HUES48 (cell line): ENCODE measurements at regions not wholly inside any gene's neighbourhood (a gene's known extent, or its start where the extent isn't known, plus 50 kb on each side); places are given as distances from the start of the nearest gene placed in this dataset.
"Not testable (repeated sequence)": the region's sequence is repeated elsewhere in the genome, so short reads cannot be mapped to it uniquely, and the experiment has no call there.

ENCODE experiments used
- H3K27ac ChIP-seq: one replicate; pipeline ENCODE4 v1.7.0; 2013; ENCODE audit warnings: low read depth, low read length, inconsistent platforms
- H3K27me3 ChIP-seq: 2 replicates; pipeline ENCODE4 v1.6.1; 2013; ENCODE audit warnings: mild to moderate bottlenecking, low read length; ENCODE audit not compliant: control insufficient read depth, insufficient read depth
- H3K36me3 ChIP-seq: 2 replicates; pipeline ENCODE4 v1.6.1; 2013; ENCODE audit warnings: low read length; ENCODE audit not compliant: control insufficient read depth, insufficient read depth
- H3K4me1 ChIP-seq: 2 replicates; pipeline ENCODE4 v1.6.1; 2013; ENCODE audit warnings: mild to moderate bottlenecking, low read length; ENCODE audit not compliant: control insufficient read depth, insufficient read depth
- H3K4me3 ChIP-seq: 2 replicates; pipeline ENCODE4 v1.5.1; 2013; ENCODE audit warnings: mild to moderate bottlenecking, low read depth, low read length
- H3K9ac ChIP-seq: 2 replicates; pipeline ENCODE4 v1.6.1; 2013; ENCODE audit warnings: mild to moderate bottlenecking, low read depth, low read length, moderate library complexity
- H3K9me3 ChIP-seq: 2 replicates; pipeline ENCODE4 v1.6.1; 2013; ENCODE audit warnings: low read length; ENCODE audit not compliant: control insufficient read depth, insufficient read depth

DNA sequence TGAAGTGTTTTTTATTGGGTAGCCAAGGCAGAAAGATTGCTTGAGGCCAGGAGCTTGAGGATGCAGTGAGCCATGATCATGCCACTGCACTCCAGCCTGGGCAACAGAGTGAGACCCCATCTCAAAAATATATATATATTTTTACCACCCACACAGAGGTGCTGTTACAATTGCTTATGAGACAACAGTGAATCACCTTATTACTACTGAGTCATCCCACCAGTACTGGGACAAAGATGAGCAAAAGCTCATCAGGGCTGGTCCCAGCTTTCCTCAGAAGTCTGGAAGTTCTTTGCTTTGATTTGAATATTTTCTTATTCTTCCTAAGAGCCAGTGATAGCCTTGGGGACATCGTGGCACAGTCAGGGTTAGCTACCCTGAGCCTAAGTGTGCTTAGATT, 207.7 kb downstream of the SOX2 start:
- H3K36me3 ChIP-seq, result no peaks in the 10 kb centered on the region
- H3K27ac ChIP-seq, result no peak overlapping the region
- no peaks in the 10 kb centered on the region for H3K9me3 ChIP-seq
- no peak overlapping the region for H3K4me3 ChIP-seq
- H3K27me3 ChIP-seq, result no peaks in the 10 kb centered on the region
- H3K4me1 ChIP-seq, result peaks cover 26% of the 10 kb centered on the region
- no peak overlapping the region for H3K9ac ChIP-seq

DNA sequence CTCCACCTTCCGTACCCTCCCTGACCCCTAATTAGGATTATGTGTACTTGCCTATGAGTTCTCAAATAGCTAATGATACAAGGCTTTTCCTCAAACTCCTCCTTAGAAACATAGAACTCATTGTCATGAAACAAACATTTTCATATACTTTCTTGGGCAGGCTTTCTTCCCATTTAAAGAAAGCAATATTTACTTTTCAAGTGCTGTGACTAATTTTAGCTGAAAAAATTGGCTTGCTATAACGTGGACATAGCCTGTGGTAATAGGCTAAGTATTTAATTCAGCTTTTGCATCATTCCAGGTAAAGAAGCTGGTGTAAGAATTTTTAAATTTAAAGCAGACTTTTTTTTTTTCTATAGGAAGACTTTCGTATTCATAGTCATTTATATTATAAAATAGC, 208.7 kb downstream of the SOX2 start:
- no peak overlapping the region for H3K27ac ChIP-seq
- no peak overlapping the region for H3K9ac ChIP-seq
- peaks cover 21% of the 10 kb centered on the region for H3K4me1 ChIP-seq
- H3K4me3 ChIP-seq, result no peak overlapping the region
- H3K27me3 ChIP-seq, result no peaks in the 10 kb centered on the region
- H3K36me3 ChIP-seq, result no peaks in the 10 kb centered on the region
- H3K9me3 ChIP-seq, result no peaks in the 10 kb centered on the region

DNA sequence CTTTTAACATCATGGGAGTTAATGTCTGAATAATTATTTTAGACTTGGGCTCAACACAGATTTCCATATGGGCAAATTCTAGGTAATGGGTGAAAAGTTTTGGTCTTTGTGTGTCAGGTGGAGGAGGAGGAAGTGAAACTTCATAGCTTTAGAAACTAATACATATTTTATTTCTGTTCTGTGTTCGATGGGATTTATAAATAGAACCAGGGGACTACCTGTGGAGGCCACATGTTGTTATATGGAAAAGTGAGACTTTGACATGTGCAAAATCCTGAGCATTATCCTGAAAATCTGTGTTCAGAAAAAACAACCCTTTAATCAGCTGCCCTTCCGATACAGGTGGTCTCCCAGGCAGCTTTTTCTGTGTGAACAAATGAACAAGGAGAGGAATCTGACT, 209.5 kb downstream of the SOX2 start:
- Histone ChIP-seq H3K4me1 (peaks cover 13% of the 10 kb centered on the region), H3K36me3 (no peaks in the 10 kb centered on the region), H3K9ac (no peak overlapping the region), H3K27ac (no peak overlapping the region), H3K27me3 (no peaks in the 10 kb centered on the region), H3K9me3 (no peaks in the 10 kb centered on the region), H3K4me3 (no peak overlapping the region)

DNA sequence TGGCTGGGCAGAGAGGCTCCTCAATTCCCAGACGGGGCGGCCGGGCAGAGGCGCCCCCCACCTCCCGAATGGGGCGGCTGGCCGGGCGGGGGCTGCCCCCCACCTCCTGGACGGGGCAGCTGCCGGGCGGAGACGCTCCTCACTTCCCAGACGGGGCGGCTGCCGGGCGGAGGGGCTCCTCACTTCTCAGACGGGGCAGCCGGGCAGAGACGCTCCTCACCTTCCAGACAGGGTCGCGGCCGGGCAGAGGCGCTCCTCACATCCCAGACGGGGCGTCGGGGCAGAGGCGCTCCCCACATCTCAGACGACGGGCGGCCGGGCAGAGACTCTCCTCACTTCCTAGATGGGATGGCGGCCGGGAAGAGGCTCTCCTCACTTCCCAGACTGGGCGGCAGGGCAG, 214.1 kb downstream of the SOX2 start:
- H3K4me1 ChIP-seq, result peaks cover 11% of the 10 kb centered on the region
- H3K27me3 ChIP-seq, H3K4me3 ChIP-seq, H3K36me3 ChIP-seq, H3K27ac ChIP-seq, H3K9ac ChIP-seq, H3K9me3 ChIP-seq: not testable (repeated sequence)

DNA sequence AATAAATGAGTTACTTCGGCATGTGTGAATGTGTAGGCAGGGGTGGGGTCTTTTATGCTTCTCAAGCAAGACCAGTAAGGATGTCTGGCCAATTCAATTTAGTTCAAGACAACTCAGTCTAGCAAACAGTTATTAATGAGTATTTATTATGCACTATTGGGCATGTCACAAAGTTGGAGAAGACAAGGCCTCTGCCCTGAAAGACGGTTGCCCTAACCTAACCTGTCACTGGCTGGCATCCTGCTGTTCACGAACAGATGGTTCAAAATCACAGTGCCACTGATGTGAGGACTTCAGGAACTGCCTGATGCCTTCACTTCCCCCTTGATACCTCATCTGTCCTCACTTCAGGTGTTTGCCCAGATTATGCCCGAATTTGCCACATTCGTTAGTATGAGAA, 217.8 kb downstream of the SOX2 start:
- Histone ChIP-seq H3K4me1 (peaks cover 15% of the 10 kb centered on the region), H3K4me3 (no peak overlapping the region), H3K9ac (no peak overlapping the region), H3K27me3 (no peaks in the 10 kb centered on the region), H3K27ac (no peak overlapping the region), H3K9me3 (peaks cover 7% of the 10 kb centered on the region; the same call in 1 of the 2 replicates), H3K36me3 (no peaks in the 10 kb centered on the region)

DNA sequence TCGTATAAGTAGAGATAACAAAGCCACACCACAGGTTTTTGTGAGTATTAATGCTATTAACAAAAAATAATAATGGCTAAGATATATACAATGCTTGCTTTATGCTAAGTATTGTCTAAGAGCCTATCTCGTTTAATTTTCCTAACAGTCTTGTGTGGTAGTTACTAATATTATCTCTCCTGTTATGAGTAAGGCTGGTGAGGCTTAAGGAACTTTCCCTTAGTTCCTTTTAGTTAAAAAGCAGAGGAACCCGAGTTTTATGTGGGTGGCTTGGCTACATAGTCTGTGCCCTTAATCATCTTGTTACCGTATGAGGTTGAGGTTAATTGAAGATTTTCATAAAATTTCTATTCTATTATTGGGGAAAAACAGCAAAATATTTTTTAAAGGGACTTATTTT, 218.4 kb downstream of the SOX2 start:
- H3K27ac ChIP-seq, result no peak overlapping the region
- H3K27me3 ChIP-seq, result no peaks in the 10 kb centered on the region
- no peak overlapping the region for H3K9ac ChIP-seq
- peaks cover 7% of the 10 kb centered on the region; the same call in 1 of the 2 replicates for H3K9me3 ChIP-seq
- H3K4me3 ChIP-seq, result no peak overlapping the region
- H3K36me3 ChIP-seq, result no peaks in the 10 kb centered on the region
- peaks cover 15% of the 10 kb centered on the region for H3K4me1 ChIP-seq

DNA sequence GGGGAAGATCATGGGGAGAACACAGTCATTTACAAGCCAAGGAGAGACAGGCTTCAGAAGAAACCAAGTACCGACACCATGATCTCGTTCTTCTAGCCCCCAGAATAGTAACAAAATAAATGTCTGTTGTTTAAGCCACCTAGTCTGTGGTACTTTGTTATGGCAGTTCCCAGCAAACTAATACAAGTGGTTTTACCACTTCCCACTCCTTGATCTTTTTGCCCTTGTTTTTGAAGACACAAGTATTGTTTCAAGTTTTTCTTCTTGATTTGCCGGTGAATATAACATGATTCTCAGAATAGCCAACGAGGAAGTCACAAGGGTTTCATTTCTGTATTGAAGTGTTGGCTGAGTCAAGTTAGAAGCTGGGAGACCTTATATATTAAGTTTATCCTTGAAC, 220.3 kb downstream of the SOX2 start:
- Histone ChIP-seq H3K4me1 (peaks cover 15% of the 10 kb centered on the region), H3K9me3 (0 out of 2 replicates have a peak, but pooled peaks cover under 1% of the 10 kb centered on the region), H3K27ac (no peak overlapping the region), H3K4me3 (no peak overlapping the region), H3K27me3 (no peaks in the 10 kb centered on the region), H3K9ac (no peak overlapping the region), H3K36me3 (no peaks in the 10 kb centered on the region)

DNA sequence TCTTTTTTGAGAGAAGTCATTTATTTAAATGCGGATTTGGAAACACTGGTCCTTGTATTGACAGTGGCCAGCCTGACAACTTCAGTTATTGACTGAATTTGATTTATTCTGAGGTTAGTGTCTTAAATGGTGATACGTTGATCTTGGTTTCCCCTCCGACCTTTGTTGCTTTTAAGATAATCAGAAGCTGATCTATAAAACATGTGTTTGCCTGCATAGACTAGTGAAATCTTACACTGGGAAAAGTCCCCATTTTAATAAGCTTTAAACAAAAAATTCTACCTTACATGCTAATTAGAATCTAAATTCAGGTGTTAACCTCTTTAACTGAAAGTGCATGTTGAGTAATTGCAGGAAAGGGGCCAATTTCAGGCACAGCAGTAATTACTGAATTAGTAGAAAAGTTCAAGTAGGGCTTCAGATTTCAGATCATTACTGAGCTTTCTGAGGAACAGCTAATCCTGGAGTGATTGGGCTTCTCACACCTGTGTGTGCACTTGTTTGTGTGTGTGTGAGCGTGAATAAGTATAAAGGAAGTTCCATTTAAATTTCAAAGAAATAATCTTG, 221.4 kb downstream of the SOX2 start:
- peaks cover 15% of the 10 kb centered on the region for H3K4me1 ChIP-seq
- H3K36me3 ChIP-seq, result no peaks in the 10 kb centered on the region
- no peak overlapping the region for H3K9ac ChIP-seq
- H3K4me3 ChIP-seq, result no peak overlapping the region
- H3K9me3 ChIP-seq, result no peaks in the 10 kb centered on the region
- no peaks in the 10 kb centered on the region for H3K27me3 ChIP-seq
- H3K27ac ChIP-seq, result no peak overlapping the region

DNA sequence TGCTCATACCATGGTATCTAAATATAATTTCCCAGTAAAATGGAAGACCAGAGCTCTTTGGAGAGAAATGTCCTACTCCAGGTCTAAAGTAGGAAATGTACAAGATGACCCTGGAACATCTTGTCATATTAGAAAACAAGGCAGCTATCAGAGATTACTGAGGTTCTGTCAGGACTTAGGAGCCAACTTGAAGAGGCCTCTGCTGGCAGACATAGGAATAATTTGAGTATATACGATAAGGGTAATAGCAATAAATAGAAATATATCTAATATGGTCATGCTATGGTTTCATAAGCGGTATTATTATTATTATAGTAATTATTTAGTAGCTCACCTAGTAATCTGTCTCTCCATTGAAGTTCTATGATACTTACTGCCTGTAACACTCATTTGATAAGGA, 224.2 kb downstream of the SOX2 start:
- Histone ChIP-seq H3K9ac (no peak overlapping the region), H3K27me3 (no peaks in the 10 kb centered on the region), H3K4me1 (peaks cover 12% of the 10 kb centered on the region), H3K4me3 (no peak overlapping the region), H3K36me3 (no peaks in the 10 kb centered on the region), H3K9me3 (no peaks in the 10 kb centered on the region), H3K27ac (no peak overlapping the region)

DNA sequence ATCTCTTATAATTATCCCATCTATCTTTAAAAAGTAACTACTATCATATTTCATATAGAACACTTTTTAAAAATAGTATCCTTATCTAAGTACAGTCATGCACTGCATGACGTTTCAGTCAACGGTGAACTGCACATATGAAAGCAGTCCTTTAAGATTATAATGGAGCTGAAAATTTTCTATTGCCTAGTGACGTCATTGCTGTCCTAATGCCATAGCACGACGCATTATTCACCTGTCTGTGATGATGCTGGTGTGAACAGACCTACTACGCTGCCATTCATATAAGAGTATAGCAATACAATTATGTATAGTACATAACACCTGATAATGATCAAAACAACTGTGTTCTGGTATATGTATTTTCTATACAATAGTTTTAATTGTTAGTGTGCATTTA, 225.0 kb downstream of the SOX2 start:
- Histone ChIP-seq H3K9ac (no peak overlapping the region), H3K9me3 (no peaks in the 10 kb centered on the region), H3K27me3 (no peaks in the 10 kb centered on the region), H3K4me1 (peaks cover 21% of the 10 kb centered on the region), H3K27ac (no peak overlapping the region), H3K4me3 (no peak overlapping the region), H3K36me3 (no peaks in the 10 kb centered on the region)

DNA sequence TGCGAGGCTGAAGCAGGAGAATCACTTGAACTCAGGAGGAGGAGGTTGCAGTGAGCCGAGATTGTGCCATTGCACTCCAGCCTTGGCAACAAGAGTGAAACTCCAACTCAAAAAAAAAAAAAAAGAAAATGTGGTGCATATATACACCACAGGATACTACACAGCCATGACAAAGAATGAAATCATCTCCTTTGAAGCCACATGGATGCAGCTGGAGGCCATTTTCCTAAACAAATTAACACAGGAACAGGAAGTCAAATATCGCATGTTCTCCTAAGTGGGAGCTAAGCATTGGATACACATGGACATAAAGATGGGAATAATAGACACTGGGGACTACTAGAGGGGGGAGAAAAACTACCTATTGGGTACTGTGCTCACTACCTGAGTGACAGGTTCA, 226.9 kb downstream of the SOX2 start:
- not testable (repeated sequence) for H3K27me3 ChIP-seq, H3K36me3 ChIP-seq, H3K9ac ChIP-seq, H3K27ac ChIP-seq, H3K4me3 ChIP-seq, H3K9me3 ChIP-seq
- peaks cover 35% of the 10 kb centered on the region for H3K4me1 ChIP-seq

DNA sequence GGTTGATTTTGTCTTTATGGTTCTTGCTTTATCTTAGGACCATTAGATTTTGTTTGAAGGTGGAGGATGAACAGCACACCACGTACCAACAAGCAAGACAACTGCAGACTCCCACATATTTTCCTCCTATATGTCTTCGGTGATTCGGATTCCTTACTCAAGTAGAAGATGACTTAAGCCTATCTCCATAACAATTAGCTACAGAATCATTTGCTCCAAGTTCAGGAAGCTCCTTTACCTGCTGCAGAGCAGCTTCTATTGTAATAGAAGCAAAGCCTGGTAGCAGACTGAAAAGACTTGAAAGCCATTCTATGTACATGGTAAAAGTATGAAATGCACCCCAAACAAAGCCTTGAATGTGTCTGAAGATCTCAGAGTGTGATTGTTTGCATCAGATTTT, 229.0 kb downstream of the SOX2 start:
- H3K4me1 ChIP-seq, result peaks cover 41% of the 10 kb centered on the region
- peak overlapping the region; percentile 5 for H3K4me3 ChIP-seq
- H3K9me3 ChIP-seq, result no peaks in the 10 kb centered on the region
- peak overlapping the region; percentile 63 for H3K27ac ChIP-seq
- H3K9ac ChIP-seq, result no peak overlapping the region
- H3K36me3 ChIP-seq, result no peaks in the 10 kb centered on the region
- no peaks in the 10 kb centered on the region for H3K27me3 ChIP-seq
